ENCODE measurements at regions not wholly inside any gene's neighbourhood (a gene's known extent, or its start where the extent isn't known, plus 50 kb on each side); places are given as distances from the start of the nearest gene placed in this dataset.

- CTCF ChIA-PET = no interaction called here
- Histone ChIP-seq H3K27ac (ENCODE audit: low read depth, low read length) (no peak overlapping the region), H3K9me3 (ENCODE audit: control insufficient read depth, insufficient read depth, low read length) (no peaks in the 10 kb centered on the region), H3K27me3 (ENCODE audit: control insufficient read depth, insufficient read depth, low read length) (peaks cover 4% of the 10 kb centered on the region), H3K4me3 (ENCODE audit: low read depth, low read length) (no peak overlapping the region)
- DNase-seq (ENCODE audit: low read depth, low spot score) = no peak
- TF ChIP-seq CTCF (IDR thresholded peaks at IDR 0.05; ENCODE audit: low read depth, low read length) = no peak
- POLR2A ChIA-PET = no interaction called here
These were observed 255.1 kb upstream of the CSF3R start for GRCh38 chr1:36737767-36738166.

- POLR2A ChIA-PET = no interaction called here
- no peak overlapping the region for H3K27ac ChIP-seq (ENCODE audit: low read depth, low read length)
- H3K9me3 ChIP-seq (ENCODE audit: control insufficient read depth, insufficient read depth, low read length) = no peaks in the 10 kb centered on the region
- H3K27me3 ChIP-seq (ENCODE audit: control insufficient read depth, insufficient read depth, low read length) = peaks cover 4% of the 10 kb centered on the region
- H3K4me3 ChIP-seq (ENCODE audit: low read depth, low read length) = no peak overlapping the region
- TF ChIP-seq CTCF (IDR thresholded peaks at IDR 0.05; ENCODE audit: low read depth, low read length) = no peak
- DNase-seq (ENCODE audit: low read depth, low spot score) = no peak
- CTCF ChIA-PET = no interaction called here
These were observed 254.4 kb upstream of the CSF3R start for GRCh38 chr1:36737038-36737555.

- no peak for DNase-seq (ENCODE audit: low read depth, low spot score)
- Histone ChIP-seq H3K27me3 (ENCODE audit: control insufficient read depth, insufficient read depth, low read length) (peaks cover 4% of the 10 kb centered on the region), H3K27ac (ENCODE audit: low read depth, low read length) (no peak overlapping the region), H3K4me3 (ENCODE audit: low read depth, low read length) (no peak overlapping the region), H3K9me3 (ENCODE audit: control insufficient read depth, insufficient read depth, low read length) (no peaks in the 10 kb centered on the region)
- no peak for TF ChIP-seq CTCF (IDR thresholded peaks at IDR 0.05; ENCODE audit: low read depth, low read length)
- CTCF ChIA-PET = no interaction called here
- POLR2A ChIA-PET = interaction anchor here (0.6 kb wide), 1 partner anchor 268 kb away, joined by 3 read pairs; no protein-coding TSS in a partner anchor
These were observed 253.4 kb upstream of the CSF3R start for GRCh38 chr1:36735939-36736730.

- H3K4me3 ChIP-seq (ENCODE audit: low read depth, low read length) = no peak overlapping the region
- CTCF ChIA-PET = no interaction called here
- H3K27ac ChIP-seq (ENCODE audit: low read depth, low read length) = no peak overlapping the region
- no peaks in the 10 kb centered on the region for H3K9me3 ChIP-seq (ENCODE audit: control insufficient read depth, insufficient read depth, low read length)
- POLR2A ChIA-PET = interaction anchor here (0.6 kb wide), 1 partner anchor 267 kb away, joined by 3 read pairs; no protein-coding TSS in a partner anchor
- H3K27me3 ChIP-seq (ENCODE audit: control insufficient read depth, insufficient read depth, low read length) = peaks cover 4% of the 10 kb centered on the region
- DNase-seq (ENCODE audit: low read depth, low spot score) = no peak
- no peak for TF ChIP-seq CTCF (IDR thresholded peaks at IDR 0.05; ENCODE audit: low read depth, low read length)
These were observed 252.7 kb upstream of the CSF3R start for GRCh38 chr1:36735436-36735835.

GRCh38 chr1:36734356-36734755 lies 251.6 kb upstream of the CSF3R start:
- H3K4me3 ChIP-seq (ENCODE audit: low read depth, low read length) = no peak overlapping the region
- no peak for DNase-seq (ENCODE audit: low read depth, low spot score)
- H3K27ac ChIP-seq (ENCODE audit: low read depth, low read length) = no peak overlapping the region
- POLR2A ChIA-PET = no interaction called here
- no peak for TF ChIP-seq CTCF (IDR thresholded peaks at IDR 0.05; ENCODE audit: low read depth, low read length)
- peaks cover 4% of the 10 kb centered on the region for H3K27me3 ChIP-seq (ENCODE audit: control insufficient read depth, insufficient read depth, low read length)
- CTCF ChIA-PET = no interaction called here
- H3K9me3 ChIP-seq (ENCODE audit: control insufficient read depth, insufficient read depth, low read length) = no peaks in the 10 kb centered on the region

Data from AG04450 (cell line).